ENCODE measurements at regions not wholly inside any gene's neighbourhood (a gene's known extent, or its start where the extent isn't known, plus 50 kb on each side); places are given as distances from the start of the nearest gene placed in this dataset.

DNA sequence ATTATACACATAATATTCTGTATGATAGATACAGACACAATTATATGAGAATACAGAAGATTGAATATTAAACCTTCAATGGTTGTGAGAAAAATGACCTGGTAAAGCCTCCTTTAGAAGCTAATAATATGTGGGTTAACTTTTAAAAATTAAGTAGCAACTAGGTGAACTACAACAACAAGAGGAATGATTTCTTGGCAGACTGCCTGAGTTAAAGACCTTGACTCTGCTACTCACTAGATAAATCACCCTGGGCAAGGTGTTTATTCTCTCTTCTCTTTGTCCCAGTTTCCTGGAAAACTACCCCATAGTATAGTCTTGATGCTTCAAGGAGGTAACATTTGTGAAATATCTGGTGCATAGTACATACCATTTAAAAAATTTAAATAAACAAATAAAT lies 519.6 kb upstream of the TENM4 start:
- DNase-seq (ENCODE audit: low read depth in 1 of 2, low spot score in 2 of 2) = no peak
- no peak for TF ChIP-seq KDM1A (IDR thresholded peaks at IDR 0.05; ENCODE audit: borderline replicate concordance, low read length)
- TF ChIP-seq KDM5A (IDR thresholded peaks at IDR 0.05; ENCODE audit: low read length) = no peak
- TF ChIP-seq PHF8 (conservative IDR thresholded peaks at IDR 0.05; ENCODE audit: low read depth, low read length) = no peak
- TF ChIP-seq SP2 (IDR thresholded peaks at IDR 0.05; ENCODE audit: low read length) = no peak
- no peak for TF ChIP-seq ASH2L (IDR thresholded peaks at IDR 0.05; ENCODE audit: low read length)
- no peak for TF ChIP-seq SP1 (IDR thresholded peaks at IDR 0.05; ENCODE audit: low read depth, low read length)
- TF ChIP-seq CBX5 (IDR thresholded peaks at IDR 0.05; ENCODE audit: low read depth, low read length) = no peak
- TF ChIP-seq CHD1 (IDR thresholded peaks at IDR 0.05; ENCODE audit: low read depth, low read length) = no peak
- TF ChIP-seq YY1 (IDR thresholded peaks at IDR 0.05; ENCODE audit: low read depth, low read length) = no peak
- TF ChIP-seq, protein P1, sequence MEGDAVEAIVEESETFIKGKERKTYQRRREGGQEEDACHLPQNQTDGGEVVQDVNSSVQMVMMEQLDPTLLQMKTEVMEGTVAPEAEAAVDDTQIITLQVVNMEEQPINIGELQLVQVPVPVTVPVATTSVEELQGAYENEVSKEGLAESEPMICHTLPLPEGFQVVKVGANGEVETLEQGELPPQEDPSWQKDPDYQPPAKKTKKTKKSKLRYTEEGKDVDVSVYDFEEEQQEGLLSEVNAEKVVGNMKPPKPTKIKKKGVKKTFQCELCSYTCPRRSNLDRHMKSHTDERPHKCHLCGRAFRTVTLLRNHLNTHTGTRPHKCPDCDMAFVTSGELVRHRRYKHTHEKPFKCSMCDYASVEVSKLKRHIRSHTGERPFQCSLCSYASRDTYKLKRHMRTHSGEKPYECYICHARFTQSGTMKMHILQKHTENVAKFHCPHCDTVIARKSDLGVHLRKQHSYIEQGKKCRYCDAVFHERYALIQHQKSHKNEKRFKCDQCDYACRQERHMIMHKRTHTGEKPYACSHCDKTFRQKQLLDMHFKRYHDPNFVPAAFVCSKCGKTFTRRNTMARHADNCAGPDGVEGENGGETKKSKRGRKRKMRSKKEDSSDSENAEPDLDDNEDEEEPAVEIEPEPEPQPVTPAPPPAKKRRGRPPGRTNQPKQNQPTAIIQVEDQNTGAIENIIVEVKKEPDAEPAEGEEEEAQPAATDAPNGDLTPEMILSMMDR (IDR thresholded peaks at IDR 0.05; ENCODE audit: control extremely low read depth in 1 of 3, insufficient read depth in 1 of 3, low read depth in 1 of 3, low read length in 3 of 3) = no peak
- no peak for TF ChIP-seq TBP (IDR thresholded peaks at IDR 0.05; ENCODE audit: low read depth, low read length)
- TF ChIP-seq SRF (IDR thresholded peaks at IDR 0.05; ENCODE audit: low read depth, low read length) = no peak
- no peak for TF ChIP-seq JUND (IDR thresholded peaks at IDR 0.05; ENCODE audit: low read length)
- TF ChIP-seq FOSL1 (IDR thresholded peaks at IDR 0.05; ENCODE audit: insufficient read depth, low read depth, low read length) = no peak
- no peak for TF ChIP-seq EP300 (IDR thresholded peaks at IDR 0.05; ENCODE audit: borderline replicate concordance in 1 of 2, low read depth in 2 of 2, low read length in 2 of 2)

More for the DNA sequence above, 519.6 kb upstream of the TENM4 start:
- no peak overlapping the region for H3K4me3 ChIP-seq (ENCODE audit: extremely low read depth in 1 of 4, insufficient read depth in 2 of 4, low read depth in 3 of 4, low read length in 4 of 4)
- H3K23ac ChIP-seq (ENCODE audit: insufficient read length) = no peak overlapping the region
- H3K9ac ChIP-seq (replicated peaks in 1 of 4; ENCODE audit: extremely low read depth in 1 of 4, low read depth in 3 of 4, low read length in 3 of 4) = no peak overlapping the region
- FAIRE-seq = no peak
- H2BK12ac ChIP-seq (ENCODE audit: low read depth, low read length) = no peak overlapping the region
- H2AK5ac ChIP-seq (ENCODE audit: low read depth, low read length) = no peak overlapping the region
- no peaks in the 10 kb centered on the region for H3K23me2 ChIP-seq (ENCODE audit: low read depth, low read length)
- H3K27me3 ChIP-seq (replicated peaks in 1 of 4; ENCODE audit: control insufficient read depth in 3 of 4, extremely low read depth in 1 of 4, insufficient read depth in 3 of 4, low read length in 3 of 4) = no peaks in the 10 kb centered on the region
- no peak overlapping the region for H3K4ac ChIP-seq (replicated peaks; ENCODE audit: insufficient read length, low read depth, low read length)
- H4K8ac ChIP-seq (ENCODE audit: extremely low read depth, insufficient read depth, low read length) = no peak overlapping the region
- no peak overlapping the region for H2BK15ac ChIP-seq (ENCODE audit: low read length)
- no peaks in the 10 kb centered on the region for H3K4me1 ChIP-seq (replicated peaks in 1 of 4; ENCODE audit: control insufficient read depth in 3 of 4, insufficient read depth in 4 of 4, low read length in 3 of 4)
- H3K36me3 ChIP-seq (ENCODE audit: control insufficient read depth in 2 of 4, insufficient read depth in 4 of 4, low read length in 3 of 4) = no peaks in the 10 kb centered on the region
- H3K14ac ChIP-seq (ENCODE audit: insufficient read length) = no peak overlapping the region
- no peak overlapping the region for H3K27ac ChIP-seq (ENCODE audit: low read depth, low read length)
- no peak overlapping the region for H2BK5ac ChIP-seq (ENCODE audit: low read depth, low read length)
- no peaks in the 10 kb centered on the region for H4K20me1 ChIP-seq (replicated peaks in 1 of 2; ENCODE audit: control insufficient read depth in 1 of 2, insufficient read depth in 2 of 2, low read length in 2 of 2)
- H3K18ac ChIP-seq (ENCODE audit: extremely low read depth, low read length) = no peak overlapping the region
- no peak overlapping the region for H3K56ac ChIP-seq (replicated peaks; ENCODE audit: insufficient read length, low read depth, low read length)
- H2AFZ ChIP-seq (ENCODE audit: low read length) = no peak overlapping the region
- no peak overlapping the region for H4K5ac ChIP-seq (ENCODE audit: insufficient read length, low read depth, low read length)
- POLR2A ChIA-PET (ENCODE audit: partially characterized antibody) = no interaction called here
- H4K91ac ChIP-seq (replicated peaks; ENCODE audit: insufficient read length, low read length) = no peak overlapping the region
- H2BK120ac ChIP-seq (replicated peaks; ENCODE audit: low read depth, low read length) = no peak overlapping the region
- H3K9me3 ChIP-seq (ENCODE audit: insufficient read depth in 2 of 2, low read depth in 1 of 2, low read length in 1 of 2) = peaks cover 4 to 6% of the 10 kb centered on the region in 2 experiments; a peak in 2 of 4 replicates
- H3K79me2 ChIP-seq (ENCODE audit: control insufficient read depth in 1 of 2, insufficient read depth in 2 of 2, low read length in 2 of 2) = no peaks in the 10 kb centered on the region
- H2BK20ac ChIP-seq (ENCODE audit: low read length) = no peak overlapping the region
- H3K4me2 ChIP-seq (ENCODE audit: insufficient read depth in 1 of 2, low read depth in 2 of 2, low read length in 2 of 2) = no peak overlapping the region
- no peaks in the 10 kb centered on the region for H3K79me1 ChIP-seq (ENCODE audit: low read depth, low read length)
- CTCF ChIA-PET (ENCODE audit: partially characterized antibody) = no interaction called here

All from H1 (cell line).